ENCODE measurements at regions not wholly inside any gene's neighbourhood (a gene's known extent, or its start where the extent isn't known, plus 50 kb on each side); places are given as distances from the start of the nearest gene placed in this dataset.

DNA sequence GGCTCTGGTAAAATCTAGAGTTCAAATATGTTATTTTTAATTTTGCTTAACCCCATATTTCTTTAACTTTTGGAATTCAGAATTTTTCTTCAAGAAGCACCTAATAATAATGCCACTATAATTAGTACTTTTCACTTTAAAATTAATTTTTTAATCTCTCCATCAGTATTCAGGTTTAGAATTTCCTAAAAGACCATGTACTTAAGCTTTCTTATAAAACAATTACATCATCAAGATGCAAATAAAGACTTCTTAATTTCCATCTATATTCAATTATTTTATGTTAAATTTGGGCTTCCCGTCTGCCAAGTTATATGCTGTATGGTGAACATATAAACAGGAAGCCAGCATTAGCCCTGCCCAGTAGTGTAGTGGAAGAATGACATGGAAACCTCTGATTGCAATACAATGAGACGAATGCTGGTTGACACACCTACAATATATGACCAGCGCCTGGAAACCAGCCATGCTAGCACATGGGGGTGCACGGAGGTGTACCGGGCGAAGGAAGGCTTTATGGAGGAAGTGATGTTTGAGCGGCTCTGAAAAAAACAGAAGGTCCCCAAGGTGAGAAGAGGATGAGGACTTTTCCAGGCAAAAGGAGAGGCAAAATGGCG is 82.2 kb downstream of the LLPH start:
- Histone ChIP-seq H3K9ac (ENCODE audit: extremely low read depth, insufficient read length, low read length) (no peak overlapping the region), H4K5ac (ENCODE audit: insufficient read length, low read depth, low read length) (no peak overlapping the region), H3K23ac (ENCODE audit: insufficient read length, low read depth, low read length) (no peak overlapping the region), H3K23me2 (ENCODE audit: insufficient read length, low read depth, low read length, poor library complexity, severe bottlenecking) (no peaks in the 10 kb centered on the region), H2BK20ac (ENCODE audit: low read depth, low read length, poor library complexity, severe bottlenecking) (no peak overlapping the region), H2BK12ac (ENCODE audit: insufficient read length, low read depth, low read length) (no peak overlapping the region), H4K20me1 (ENCODE audit: control insufficient read depth, insufficient read depth, insufficient read length) (no peaks in the 10 kb centered on the region), H2AFZ (ENCODE audit: low read length) (no peak overlapping the region), H3K79me1 (ENCODE audit: insufficient read depth, low read depth, low read length, poor library complexity, severe bottlenecking) (no peaks in the 10 kb centered on the region), H3K4ac (ENCODE audit: low read depth, low read length) (no peak overlapping the region), H3K14ac (ENCODE audit: insufficient read depth, low read length) (no peak overlapping the region), H2AK5ac (ENCODE audit: insufficient read length, low read length) (no peak overlapping the region), H2BK120ac (ENCODE audit: low read depth, low read length, poor library complexity, severe bottlenecking) (no peak overlapping the region), H2BK15ac (ENCODE audit: low read depth, low read length) (no peak overlapping the region), H3T11ph (ENCODE audit: low read length) (no peak overlapping the region), H3K56ac (ENCODE audit: insufficient read length, low read depth, low read length) (no peak overlapping the region), H3K4me1 (ENCODE audit: insufficient read depth, low read length) (no peaks in the 10 kb centered on the region), H2BK5ac (ENCODE audit: insufficient read length, low read length) (no peak overlapping the region), H3K9me3 (ENCODE audit: control insufficient read depth, low read depth, low read length) (no peaks in the 10 kb centered on the region), H4K8ac (replicated peaks; ENCODE audit: insufficient read length, low read depth, low read length) (no peak overlapping the region), H3K18ac (ENCODE audit: insufficient read length, low read depth, low read length) (no peak overlapping the region), H4K91ac (ENCODE audit: insufficient read length, low read depth, low read length) (no peak overlapping the region), H3K27ac (ENCODE audit: insufficient read length, low read depth, low read length) (no peak overlapping the region), H3K27me3 (ENCODE audit: insufficient read depth, low read length) (no peaks in the 10 kb centered on the region), H3K79me2 (ENCODE audit: insufficient read depth, low read length) (no peaks in the 10 kb centered on the region), H3K4me2 (ENCODE audit: insufficient read depth, insufficient read length, low read length) (no peak overlapping the region)
- no CpG with 5 or more reads among the region's 8 CpGs for WGBS (ENCODE audit: extremely low coverage, insufficient read length, low lambda C conversion rate)
- Mint-ChIP-seq H3K4me3 (no peak overlapping the region), H3K9me3 (no peaks in the 10 kb centered on the region), H3K27ac (no peak overlapping the region), H3K4me1 (peaks cover 3 to 4% of the 10 kb centered on the region in 2 experiments), H3K27me3 (ENCODE audit: low read depth) (no peaks in the 10 kb centered on the region), H3K36me3 (ENCODE audit: insufficient read depth in 1 of 3, low read depth in 3 of 3) (no peaks in the 10 kb centered on the region)
- DNase-seq = no peak
- no peak for TF ChIP-seq CTCF (conservative IDR thresholded peaks at IDR 0.05)

Data from H9 (cell line).